LNCaP clone FGC (cell line): ENCODE measurements at regions not wholly inside any gene's neighbourhood (a gene's known extent, or its start where the extent isn't known, plus 50 kb on each side); places are given as distances from the start of the nearest gene placed in this dataset.

Experiments used
- DNase-seq: peaks from one replicate; pipeline ENCODE4 v3.0.0-alpha.2; 2011; ENCODE audit warnings: low read depth
- H3K4me3 ChIP-seq: 2 replicates; pipeline ENCODE4 v1.5.1; 2011; ENCODE audit warnings: mild to moderate bottlenecking, low read depth, low read length, control low read depth
- TF ChIP-seq, protein P1 (sequence below): IDR thresholded peaks from 2 replicates; pipeline ENCODE4 v1.5.1; 2012; ENCODE audit warnings: mild to moderate bottlenecking; ENCODE audit not compliant: control insufficient read depth, insufficient read depth; ENCODE audit errors: extremely low read depth

DNA sequence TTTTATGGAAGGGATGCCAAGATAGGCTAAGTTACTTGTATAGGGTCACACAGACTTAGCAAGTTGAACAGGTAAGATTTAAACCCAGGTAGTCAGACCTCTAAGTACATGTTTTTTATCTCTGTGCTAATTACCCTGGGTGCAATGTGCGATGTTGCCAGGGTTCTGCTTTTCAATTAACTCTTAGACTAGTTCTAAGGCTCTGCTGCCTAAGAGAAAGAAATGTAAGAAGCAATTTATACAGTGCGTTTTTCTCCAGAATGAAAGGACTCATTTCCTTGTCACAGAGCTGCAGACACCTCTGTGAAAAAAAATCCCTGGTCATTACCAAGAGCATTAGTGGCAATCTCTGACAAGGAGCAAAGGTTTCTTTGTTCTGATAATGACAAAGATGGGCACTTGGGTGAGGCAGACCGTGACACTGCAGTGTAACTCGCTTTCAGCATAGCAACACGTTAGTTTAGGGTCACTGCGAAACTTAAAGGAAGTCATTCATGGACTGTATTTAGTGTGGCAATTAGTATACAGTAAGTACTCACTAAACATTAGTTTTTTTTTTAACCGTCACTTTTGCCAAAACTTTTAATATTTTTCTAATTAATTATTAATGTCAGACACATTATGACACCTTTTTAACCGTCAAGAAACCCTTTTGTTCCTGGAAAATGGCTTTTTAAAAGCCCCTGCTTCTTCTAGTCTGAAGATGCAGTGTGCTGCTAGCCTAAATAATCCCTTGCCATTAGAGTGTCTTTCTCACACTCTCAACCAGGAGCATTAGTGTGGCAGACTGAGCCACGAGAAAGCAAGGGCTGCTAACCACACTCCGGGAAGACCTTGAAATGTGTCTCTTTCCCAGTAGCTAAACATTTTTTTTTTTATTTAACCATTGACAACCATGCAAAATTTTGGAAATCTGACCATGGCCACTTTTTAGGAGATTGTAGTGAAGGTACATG, 520.0 kb upstream of the C9orf72 start:
- no peak overlapping the region for H3K4me3 ChIP-seq
- DNase-seq, result no peak
- TF ChIP-seq, protein P1, sequence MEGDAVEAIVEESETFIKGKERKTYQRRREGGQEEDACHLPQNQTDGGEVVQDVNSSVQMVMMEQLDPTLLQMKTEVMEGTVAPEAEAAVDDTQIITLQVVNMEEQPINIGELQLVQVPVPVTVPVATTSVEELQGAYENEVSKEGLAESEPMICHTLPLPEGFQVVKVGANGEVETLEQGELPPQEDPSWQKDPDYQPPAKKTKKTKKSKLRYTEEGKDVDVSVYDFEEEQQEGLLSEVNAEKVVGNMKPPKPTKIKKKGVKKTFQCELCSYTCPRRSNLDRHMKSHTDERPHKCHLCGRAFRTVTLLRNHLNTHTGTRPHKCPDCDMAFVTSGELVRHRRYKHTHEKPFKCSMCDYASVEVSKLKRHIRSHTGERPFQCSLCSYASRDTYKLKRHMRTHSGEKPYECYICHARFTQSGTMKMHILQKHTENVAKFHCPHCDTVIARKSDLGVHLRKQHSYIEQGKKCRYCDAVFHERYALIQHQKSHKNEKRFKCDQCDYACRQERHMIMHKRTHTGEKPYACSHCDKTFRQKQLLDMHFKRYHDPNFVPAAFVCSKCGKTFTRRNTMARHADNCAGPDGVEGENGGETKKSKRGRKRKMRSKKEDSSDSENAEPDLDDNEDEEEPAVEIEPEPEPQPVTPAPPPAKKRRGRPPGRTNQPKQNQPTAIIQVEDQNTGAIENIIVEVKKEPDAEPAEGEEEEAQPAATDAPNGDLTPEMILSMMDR, result no peak

DNA sequence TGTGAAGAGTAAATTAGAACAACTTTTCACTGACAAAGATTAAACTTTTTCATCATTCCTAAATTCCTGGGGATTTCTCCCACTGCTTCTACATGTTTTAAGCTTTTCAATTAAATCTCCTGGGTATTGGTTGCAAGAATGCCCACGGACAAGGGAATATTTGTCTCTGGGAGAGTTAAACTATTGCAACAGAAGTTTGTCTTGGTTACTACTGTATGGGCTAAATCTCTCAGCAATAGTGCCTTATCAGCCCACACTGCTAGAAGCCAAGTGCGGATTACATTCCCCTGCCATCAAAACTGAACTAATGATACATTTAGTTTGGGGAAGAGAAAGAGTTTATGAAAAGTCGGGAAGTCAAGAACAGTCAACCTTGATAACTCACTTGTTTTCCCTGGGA, 528.2 kb upstream of the C9orf72 start:
- DNase-seq, result no peak
- TF ChIP-seq, protein P1, result no peak
- H3K4me3 ChIP-seq, result no peak overlapping the region

DNA sequence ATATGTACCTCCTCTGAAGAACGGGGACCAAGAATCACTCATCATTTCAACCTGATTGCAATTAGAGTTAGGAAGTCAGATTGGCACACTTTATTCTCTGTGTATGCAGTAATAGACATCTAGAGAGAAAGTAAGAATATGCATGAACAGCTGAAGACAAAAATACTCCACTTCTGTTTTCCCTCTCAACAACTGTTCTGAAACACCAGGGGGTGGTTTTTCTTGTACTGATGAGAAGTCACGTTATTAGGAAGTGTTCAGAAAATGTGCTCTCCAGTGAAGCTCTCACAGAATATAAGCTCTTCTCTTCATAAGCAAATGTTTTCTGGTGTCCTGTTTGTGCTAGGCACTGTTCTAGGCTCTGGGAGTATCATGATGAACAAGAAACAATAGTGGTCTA, 531.7 kb upstream of the C9orf72 start:
- DNase-seq, result no peak
- no peak overlapping the region for H3K4me3 ChIP-seq
- TF ChIP-seq, protein P1, result no peak

DNA sequence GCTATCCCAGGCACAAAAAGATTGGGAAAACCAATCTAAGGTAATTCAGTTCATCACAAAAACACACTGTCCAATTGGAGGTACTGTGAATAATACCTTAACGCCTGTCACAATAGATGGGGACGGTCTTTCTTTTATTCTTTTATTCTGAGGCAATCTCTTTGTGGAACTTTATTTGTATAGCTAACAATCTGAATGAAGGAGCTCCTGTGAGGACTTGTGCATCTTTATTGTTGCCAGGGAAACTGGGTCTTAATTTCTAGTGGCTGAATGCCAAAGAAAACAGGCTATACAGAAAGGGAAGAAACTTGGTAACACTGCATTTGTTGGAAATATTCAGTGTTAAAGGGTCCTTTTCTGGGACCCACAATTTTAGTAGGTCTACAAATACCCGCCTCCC, 546.9 kb upstream of the C9orf72 start:
- H3K4me3 ChIP-seq, result no peak overlapping the region
- DNase-seq, result no peak
- TF ChIP-seq, protein P1, result no peak

DNA sequence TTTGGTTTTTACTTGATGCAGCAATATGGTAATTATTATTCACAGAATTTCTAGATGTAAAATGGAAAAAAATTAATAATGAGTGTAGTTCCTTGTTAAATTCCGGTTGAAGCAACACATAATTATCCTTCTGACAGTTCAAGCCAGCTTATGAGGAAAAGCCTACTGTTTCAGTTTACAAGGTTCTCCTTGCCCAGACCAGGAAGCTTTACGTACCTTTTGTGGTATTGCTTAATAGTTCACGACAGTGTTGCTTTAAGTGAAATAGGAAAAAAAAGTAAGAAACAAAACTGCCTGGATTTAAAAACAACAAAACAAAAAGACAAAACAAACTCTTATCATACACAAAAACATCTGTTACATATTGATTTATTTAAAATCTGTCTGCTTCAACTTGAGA, 547.3 kb upstream of the C9orf72 start:
- DNase-seq, result no peak
- TF ChIP-seq, protein P1, result no peak
- H3K4me3 ChIP-seq, result no peak overlapping the region

DNA sequence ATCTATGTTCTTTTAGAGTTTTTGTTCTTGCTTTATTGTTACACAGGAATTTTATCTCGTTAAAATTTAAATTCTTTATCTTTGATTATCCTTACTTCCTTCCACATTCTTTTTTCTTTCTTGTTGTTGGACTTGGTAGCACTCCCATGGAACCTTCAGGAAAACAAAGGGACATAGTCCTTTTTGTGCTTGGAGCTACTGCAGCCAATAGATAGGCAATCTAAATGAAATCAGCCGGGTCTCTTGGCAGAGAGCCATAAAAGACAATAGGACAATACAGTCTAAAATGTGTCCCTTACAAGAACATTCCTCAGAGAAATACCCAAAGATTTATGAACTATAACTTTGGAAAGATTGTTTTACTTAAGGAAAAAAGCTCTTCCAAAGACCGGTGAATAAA, 548.1 kb upstream of the C9orf72 start:
- no peak overlapping the region for H3K4me3 ChIP-seq
- DNase-seq, result no peak
- TF ChIP-seq, protein P1, result no peak
